Activated CD4-positive, alpha-beta T cell treated with anti-CD3 and anti-CD28 coated beads for 4 hours (primary cell): ENCODE measurements at regions not wholly inside any gene's neighbourhood (a gene's known extent, or its start where the extent isn't known, plus 50 kb on each side); places are given as distances from the start of the nearest gene placed in this dataset.
"Not testable (repeated sequence)": the region's sequence is repeated elsewhere in the genome, so short reads cannot be mapped to it uniquely, and the experiment has no call there.

ENCODE experiments used
- DNase-seq, 2 donors: peaks; one replicate each; pipeline ENCODE4 v3.0.0-alpha.2; 2020

- no peak for DNase-seq
Observed at GRCh38 chr2:224260372-224261020, 141.4 kb downstream of the FAM124B start.

GRCh38 chr2:224259831-224260230 is 142.1 kb downstream of the FAM124B start:
- DNase-seq: no peak

- DNase-seq: no peak
Observed at GRCh38 chr2:224258059-224258458, 143.8 kb downstream of the FAM124B start.

- no peak for DNase-seq
Observed at GRCh38 chr2:224257156-224257555, 144.8 kb downstream of the FAM124B start.

GRCh38 chr2:224253464-224253863 is 148.4 kb downstream of the FAM124B start:
- DNase-seq: no peak

GRCh38 chr2:224252631-224253030 is 149.3 kb downstream of the FAM124B start:
- DNase-seq: no peak

- DNase-seq: no peak
Observed at GRCh38 chr2:224248944-224249371, 152.9 kb downstream of the FAM124B start.

GRCh38 chr2:224242561-224242960 is 159.3 kb downstream of the FAM124B start:
- no peak for DNase-seq

GRCh38 chr2:224241812-224242211 is 160.1 kb downstream of the FAM124B start:
- DNase-seq: no peak

GRCh38 chr2:224241001-224241400 is 160.9 kb downstream of the FAM124B start:
- DNase-seq: no peak

GRCh38 chr2:224223851-224224555 is 177.9 kb downstream of the FAM124B start:
- DNase-seq: no peak

GRCh38 chr2:224222974-224223373 is 178.9 kb downstream of the FAM124B start:
- no peak for DNase-seq

- DNase-seq: no peak
Observed at GRCh38 chr2:224222291-224222690, 179.6 kb downstream of the FAM124B start.

- DNase-seq: no peak
Observed at GRCh38 chr2:224221455-224221913, 180.4 kb downstream of the FAM124B start.

- no peak for DNase-seq
Observed at GRCh38 chr2:224220586-224221255, 181.2 kb downstream of the FAM124B start.

GRCh38 chr2:224219781-224220180 is 180.7 kb upstream of the SERPINE2 start:
- no peak for DNase-seq

- no peak for DNase-seq
Observed at GRCh38 chr2:224217962-224218347, 178.9 kb upstream of the SERPINE2 start.

- DNase-seq: no peak
Observed at GRCh38 chr2:224217233-224217961, 178.3 kb upstream of the SERPINE2 start.

- DNase-seq: not testable (repeated sequence)
Observed at GRCh38 chr2:224215611-224216010, 176.5 kb upstream of the SERPINE2 start.

- no peak for DNase-seq
Observed at GRCh38 chr2:224213396-224213795, 174.3 kb upstream of the SERPINE2 start.

- DNase-seq: no peak
Observed at GRCh38 chr2:224211791-224212190, 172.7 kb upstream of the SERPINE2 start.

- DNase-seq: no peak
Observed at GRCh38 chr2:224211181-224211480, 172.0 kb upstream of the SERPINE2 start.
